ENCODE measurements at regions not wholly inside any gene's neighbourhood (a gene's known extent, or its start where the extent isn't known, plus 50 kb on each side); places are given as distances from the start of the nearest gene placed in this dataset.
"Not testable (repeated sequence)": the region's sequence is repeated elsewhere in the genome, so short reads cannot be mapped to it uniquely, and the experiment has no call there.

DNA sequence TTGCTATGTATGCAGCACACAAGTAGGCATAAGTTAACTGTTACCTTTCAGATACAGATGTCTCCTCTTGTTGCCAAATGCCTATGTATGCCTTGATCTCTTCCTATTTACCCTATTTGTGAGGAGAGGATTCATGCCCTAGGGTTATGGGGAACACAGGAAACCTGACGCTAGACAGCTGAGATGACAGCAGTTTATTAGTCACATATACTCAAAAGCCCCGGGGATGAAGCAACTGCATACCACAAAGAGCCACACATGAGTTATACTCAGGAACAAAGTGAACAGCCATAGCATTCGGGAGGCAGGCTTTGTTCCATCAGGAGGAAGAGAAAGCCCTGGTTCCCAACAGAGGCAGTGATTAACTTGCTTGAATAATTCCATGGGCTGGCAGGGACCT is 1011.7 kb upstream of the PCDH7 start:
- DNase-seq (ENCODE audit: low read depth in 2 of 2): no peak

GRCh38 chr4:29710519-29710918 is 1009.6 kb upstream of the PCDH7 start:
- no peak for DNase-seq (ENCODE audit: low read depth in 2 of 2)

DNA sequence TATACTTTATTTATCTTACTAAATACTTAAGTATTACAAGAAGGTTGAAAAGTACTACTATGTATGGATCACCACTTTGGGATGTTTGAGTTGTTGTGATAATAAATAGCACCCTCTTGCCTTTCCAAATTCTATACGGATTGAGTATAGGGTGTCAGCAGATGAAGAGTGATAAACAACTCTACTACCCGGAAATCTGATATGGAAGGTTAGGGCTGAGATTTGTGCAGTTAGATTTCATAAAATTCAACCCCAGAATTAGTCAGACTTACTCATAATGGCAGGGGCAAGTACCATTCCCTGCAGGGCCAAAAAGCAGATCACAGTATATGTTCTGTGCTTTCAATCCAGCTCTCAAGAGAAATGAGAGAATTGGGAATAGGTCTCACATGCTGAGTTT is 1008.9 kb upstream of the PCDH7 start:
- no peak for DNase-seq (ENCODE audit: low read depth in 2 of 2)

GRCh38 chr4:29717287-29718057 is 1002.7 kb upstream of the PCDH7 start:
- no peak for DNase-seq (ENCODE audit: low read depth in 2 of 2)

GRCh38 chr4:29718136-29718535 is 1002.0 kb upstream of the PCDH7 start:
- no peak for DNase-seq (ENCODE audit: low read depth in 2 of 2)

DNA sequence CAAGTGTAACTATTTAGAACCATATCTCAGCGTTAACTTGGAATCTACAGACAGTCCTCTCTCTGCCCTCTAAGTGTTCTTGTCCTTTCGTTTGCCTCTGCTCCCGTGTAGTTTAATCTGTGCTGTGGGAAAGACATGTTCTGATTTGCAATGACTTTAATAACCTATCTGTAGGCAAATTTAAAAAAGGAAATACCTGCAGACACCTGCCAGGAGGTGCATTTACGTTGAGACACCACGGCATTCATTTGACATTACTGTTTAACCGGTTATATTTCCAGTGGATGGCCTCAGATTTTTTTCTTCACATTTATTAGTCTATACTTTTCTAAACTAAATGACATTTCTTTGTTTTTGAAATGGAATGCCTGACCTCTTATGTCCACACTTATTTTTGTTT is 997.9 kb upstream of the PCDH7 start:
- DNase-seq (ENCODE audit: low read depth in 2 of 2): no peak

GRCh38 chr4:29726938-29727337 is 993.2 kb upstream of the PCDH7 start:
- no peak for DNase-seq (ENCODE audit: low read depth in 2 of 2)

DNA sequence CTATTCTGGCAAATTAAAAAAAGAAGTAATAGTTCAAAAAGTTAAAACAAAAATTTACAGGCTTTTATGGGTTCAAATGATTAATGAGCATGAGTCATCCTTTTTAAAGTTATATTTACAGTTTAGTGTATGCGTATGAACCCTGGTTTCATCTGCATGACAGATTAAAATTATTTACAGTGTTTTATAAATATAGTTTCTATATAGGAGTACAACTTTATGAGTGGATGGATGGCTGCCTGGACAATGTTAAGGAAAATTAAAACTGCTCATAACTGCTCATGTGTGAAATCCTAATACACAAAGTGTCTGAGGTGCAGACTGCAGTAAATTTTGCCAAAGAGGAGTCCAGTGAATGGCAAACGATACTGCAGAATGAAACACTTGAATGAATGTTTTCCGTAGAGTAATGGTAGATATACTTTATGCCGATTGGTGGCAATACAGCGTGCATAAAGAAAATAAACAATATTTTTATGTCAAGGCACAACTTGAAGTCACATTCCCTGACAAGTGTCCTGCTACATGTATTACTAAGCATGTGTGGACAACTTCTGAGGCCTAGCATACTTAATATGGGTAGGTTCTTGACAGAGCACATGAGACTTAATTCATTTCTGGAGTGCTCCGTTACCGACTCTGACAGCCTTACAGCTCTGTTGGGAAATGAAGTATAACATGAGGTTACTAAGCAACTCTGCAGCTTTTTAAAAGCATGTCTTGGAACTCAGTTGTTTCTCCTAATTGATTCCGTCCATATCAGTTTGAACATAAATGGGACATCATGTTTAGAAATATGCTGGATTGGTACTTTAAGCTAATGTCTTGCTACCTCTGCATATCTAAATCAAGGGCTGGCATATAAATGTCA is 985.6 kb upstream of the PCDH7 start:
- DNase-seq (ENCODE audit: low read depth in 2 of 2): no peak

DNA sequence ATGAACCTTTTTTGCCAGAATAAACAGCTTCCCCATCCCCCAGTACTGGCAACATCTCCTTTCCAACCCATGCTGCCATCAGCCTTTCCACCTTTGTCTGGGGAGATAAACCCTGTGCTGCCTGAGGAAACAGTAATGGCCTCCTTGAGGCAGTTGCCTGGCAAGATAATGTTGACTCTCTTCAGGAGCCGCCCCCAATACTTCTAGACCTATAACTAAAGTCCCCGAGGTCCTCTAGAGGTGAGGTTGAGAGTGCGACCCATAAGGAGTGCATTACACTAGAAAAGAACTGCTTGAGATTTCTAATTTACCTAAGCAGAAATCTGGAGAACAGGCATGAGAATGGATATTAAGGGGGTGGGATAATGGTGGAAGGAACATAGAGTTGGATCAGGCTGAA is 963.2 kb upstream of the PCDH7 start:
- DNase-seq (ENCODE audit: low read depth in 2 of 2): no peak

DNA sequence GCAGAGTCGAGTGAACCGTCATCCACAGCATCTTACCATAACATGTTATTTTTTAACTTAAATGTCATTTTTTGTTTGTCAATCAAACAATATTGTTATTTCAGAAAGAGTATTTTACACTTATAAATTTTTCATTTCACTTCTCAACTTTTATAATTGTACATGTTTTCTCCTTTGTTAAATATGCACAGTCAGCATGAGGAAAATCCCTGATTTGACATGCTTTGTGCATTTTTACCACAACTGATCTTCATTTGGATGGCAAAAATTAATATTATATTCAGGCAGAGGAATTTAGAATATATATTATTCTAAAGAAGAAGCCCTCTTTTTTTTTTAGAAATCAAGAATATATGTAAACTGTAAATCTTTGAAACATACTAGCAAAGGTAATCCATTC is 958.0 kb upstream of the PCDH7 start:
- no peak for DNase-seq (ENCODE audit: low read depth in 2 of 2)

DNA sequence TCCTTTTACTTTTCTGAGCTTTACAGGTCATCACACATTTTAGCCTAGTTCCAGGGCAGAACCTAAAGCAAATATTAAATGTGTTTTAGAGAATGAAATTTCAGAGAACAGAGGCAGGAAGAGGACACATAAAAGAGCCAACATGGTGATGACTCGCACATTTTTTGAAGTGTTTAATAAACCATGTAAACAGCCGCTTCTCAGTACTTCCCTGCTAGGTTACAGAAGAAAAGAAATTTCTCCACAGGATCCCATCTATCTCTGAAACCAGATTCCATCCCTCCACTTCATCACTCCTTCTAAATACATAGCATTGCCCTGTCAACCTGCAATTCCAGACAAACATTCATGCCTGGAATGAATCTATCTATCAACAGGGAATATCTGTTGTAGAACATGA is 949.5 kb upstream of the PCDH7 start:
- DNase-seq (ENCODE audit: low read depth in 2 of 2): no peak

DNA sequence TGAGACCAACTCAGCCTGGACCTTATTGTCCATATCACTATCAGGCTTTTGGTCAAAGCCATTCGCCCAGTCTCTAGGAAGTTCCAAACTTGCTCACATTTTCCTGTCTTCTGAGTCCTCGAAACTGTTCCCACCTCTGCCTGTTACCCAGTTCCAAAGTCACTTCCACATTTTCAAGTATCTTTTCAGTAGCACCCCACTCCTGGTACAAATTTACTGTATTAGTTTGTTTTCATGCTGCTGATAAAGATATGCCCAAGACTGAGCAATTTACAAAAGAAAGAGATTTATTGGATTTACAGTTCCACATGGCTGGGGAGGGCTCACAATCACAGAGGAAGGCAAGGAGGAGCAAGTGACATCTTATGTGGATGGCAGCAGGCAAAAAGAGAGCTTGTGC is 932.0 kb upstream of the PCDH7 start:
- DNase-seq (ENCODE audit: low read depth in 2 of 2): not testable (repeated sequence)

GRCh38 chr4:29805245-29805644 is 914.9 kb upstream of the PCDH7 start:
- DNase-seq (ENCODE audit: low read depth in 2 of 2): no peak

GRCh38 chr4:29805916-29806480 is 914.2 kb upstream of the PCDH7 start:
- no peak for DNase-seq (ENCODE audit: low read depth in 2 of 2)

- DNase-seq (ENCODE audit: low read depth in 2 of 2): no peak
Measured at GRCh38 chr4:29817961-29818360, 902.2 kb upstream of the PCDH7 start.

DNA sequence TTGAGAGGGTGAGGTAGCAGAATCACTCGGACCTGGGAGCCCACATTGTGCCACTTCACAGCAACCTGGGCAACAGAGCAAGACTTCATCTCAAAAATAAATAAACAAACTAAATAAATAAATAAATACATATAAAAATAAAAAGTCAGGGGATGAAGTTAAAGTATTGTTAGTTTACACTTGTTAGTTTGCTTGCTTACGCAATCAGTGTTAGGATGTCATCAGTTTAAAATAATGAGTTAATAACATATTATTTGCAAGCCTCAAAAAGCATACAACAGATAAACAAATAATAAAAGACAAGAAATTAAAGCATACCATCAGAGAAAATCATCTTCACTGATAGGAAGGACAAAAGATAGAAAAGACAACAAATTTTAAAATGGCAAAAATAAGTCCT is 891.1 kb upstream of the PCDH7 start:
- DNase-seq (ENCODE audit: low read depth in 2 of 2): no peak

GRCh38 chr4:29852537-29852936 is 867.6 kb upstream of the PCDH7 start:
- no peak for DNase-seq (ENCODE audit: low read depth in 2 of 2)

GRCh38 chr4:29853833-29854232 is 866.3 kb upstream of the PCDH7 start:
- DNase-seq (ENCODE audit: low read depth in 2 of 2): no peak

- DNase-seq (ENCODE audit: low read depth in 2 of 2): no peak
Measured at GRCh38 chr4:29861307-29861706, 858.9 kb upstream of the PCDH7 start.

- DNase-seq (ENCODE audit: low read depth in 2 of 2): no peak
Measured at GRCh38 chr4:29867412-29867811, 852.8 kb upstream of the PCDH7 start.

- DNase-seq (ENCODE audit: low read depth in 2 of 2): no peak
Measured at GRCh38 chr4:29900336-29900735, 819.8 kb upstream of the PCDH7 start.

GRCh38 chr4:29908276-29908675 is 811.9 kb upstream of the PCDH7 start:
- no peak for DNase-seq (ENCODE audit: low read depth in 2 of 2)

GRCh38 chr4:29927895-29928294 is 792.3 kb upstream of the PCDH7 start:
- DNase-seq (ENCODE audit: low read depth in 2 of 2): no peak
